ENCODE measurements at regions not wholly inside any gene's neighbourhood (a gene's known extent, or its start where the extent isn't known, plus 50 kb on each side); places are given as distances from the start of the nearest gene placed in this dataset.
A peak's percentile ranks its signal among the peaks of the same experiment; 100 is the strongest.

DNA sequence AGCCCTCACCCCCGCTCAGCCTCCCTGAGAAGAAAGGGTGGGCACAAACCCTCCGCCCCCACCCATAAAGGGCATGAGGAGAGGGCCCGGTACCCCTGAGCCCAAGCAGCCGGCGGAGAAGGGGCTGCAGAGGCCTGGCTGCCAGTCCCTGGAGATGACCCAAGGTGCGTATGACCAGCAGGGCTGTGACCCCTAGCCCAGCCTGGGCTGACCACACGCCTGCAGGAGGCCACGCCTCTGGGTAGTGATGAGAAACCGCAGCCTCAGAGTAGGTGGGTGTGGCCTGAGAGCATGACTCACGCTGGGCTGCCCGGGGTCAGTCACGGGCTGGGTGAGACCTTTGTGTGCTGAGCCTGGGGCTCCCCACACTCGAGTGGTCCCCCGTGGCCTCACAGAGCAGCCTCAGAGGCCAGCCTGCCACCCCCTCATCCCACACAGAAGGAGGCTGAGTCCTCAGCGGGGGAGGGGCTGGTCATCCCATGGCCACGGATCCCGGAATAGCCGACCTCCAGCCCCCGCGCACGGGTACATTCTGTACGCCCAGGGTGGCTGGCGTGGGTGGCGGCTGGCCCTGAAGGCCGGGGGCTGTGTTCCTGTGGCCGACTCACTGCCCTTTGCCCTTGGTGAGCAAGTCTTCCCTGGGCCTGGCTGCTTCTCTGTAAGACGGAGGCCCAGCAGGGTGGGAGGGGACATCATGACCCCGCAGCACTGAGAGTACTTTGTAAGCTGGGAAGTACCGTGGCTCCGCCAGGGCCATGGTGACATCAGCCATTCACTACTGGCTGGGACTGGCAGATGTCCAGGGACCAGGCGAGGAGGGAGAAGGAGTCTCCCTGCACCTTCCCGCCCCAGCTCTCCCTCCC, 110.8 kb upstream of the OTOS start:
- H3K9ac ChIP-seq (ENCODE audit: low read length), result no peak overlapping the region
- no peaks in the 10 kb centered on the region for H3K9me3 ChIP-seq (replicated peaks; ENCODE audit: insufficient read depth, low read length)
- no peak overlapping the region for H3K4me2 ChIP-seq (ENCODE audit: low read depth, low read length)
- no peak overlapping the region for H3K27ac ChIP-seq (ENCODE audit: low read length)
- H3K9me2 ChIP-seq (replicated peaks; ENCODE audit: insufficient read depth, low read length), result no peaks in the 10 kb centered on the region
- TF ChIP-seq EZH2 (optimal IDR thresholded peaks at IDR 0.05; ENCODE audit: low read depth, low read length) (no peak), CTCF (IDR thresholded peaks at IDR 0.05; ENCODE audit: low read length) (no peak), EZH2phosphoT487 (IDR thresholded peaks at IDR 0.05; ENCODE audit: low read length) (no peak)
- no peaks in the 10 kb centered on the region for H3K4me1 ChIP-seq (ENCODE audit: low read length)
- no peaks in the 10 kb centered on the region for H3K36me3 ChIP-seq (replicated peaks; ENCODE audit: insufficient read depth, low read length)
- H3K79me2 ChIP-seq (ENCODE audit: low read length), result no peaks in the 10 kb centered on the region
- peaks cover 76% of the 10 kb centered on the region for H3K27me3 ChIP-seq (replicated peaks; ENCODE audit: insufficient read depth, low read length)
- H3F3A ChIP-seq (ENCODE audit: insufficient read depth, low read length), result no peaks in the 10 kb centered on the region
- H2AFZ ChIP-seq (ENCODE audit: low read length), result no peak overlapping the region
- H4K20me1 ChIP-seq (ENCODE audit: insufficient read depth, low read length), result no peaks in the 10 kb centered on the region
- H3K4me3 ChIP-seq (ENCODE audit: low read length), result no peak overlapping the region
- DNase-seq, result peak; percentile 27

GRCh38 chr2:240251848-240252190, 111.4 kb upstream of the OTOS start:
- no peaks in the 10 kb centered on the region for H4K20me1 ChIP-seq (ENCODE audit: insufficient read depth, low read length)
- TF ChIP-seq EZH2phosphoT487 (IDR thresholded peaks at IDR 0.05; ENCODE audit: low read length) (no peak), CTCF (IDR thresholded peaks at IDR 0.05; ENCODE audit: low read length) (no peak), EZH2 (optimal IDR thresholded peaks at IDR 0.05; ENCODE audit: low read depth, low read length) (no peak)
- no peak overlapping the region for H3K9ac ChIP-seq (ENCODE audit: low read length)
- no peak overlapping the region for H3K27ac ChIP-seq (ENCODE audit: low read length)
- H3K36me3 ChIP-seq (replicated peaks; ENCODE audit: insufficient read depth, low read length), result no peaks in the 10 kb centered on the region
- H3K4me1 ChIP-seq (ENCODE audit: low read length), result no peaks in the 10 kb centered on the region
- H3K4me3 ChIP-seq (ENCODE audit: low read length), result no peak overlapping the region
- no peaks in the 10 kb centered on the region for H3F3A ChIP-seq (ENCODE audit: insufficient read depth, low read length)
- no peaks in the 10 kb centered on the region for H3K79me2 ChIP-seq (ENCODE audit: low read length)
- no peaks in the 10 kb centered on the region for H3K9me2 ChIP-seq (replicated peaks; ENCODE audit: insufficient read depth, low read length)
- no peaks in the 10 kb centered on the region for H3K9me3 ChIP-seq (replicated peaks; ENCODE audit: insufficient read depth, low read length)
- peaks cover 77% of the 10 kb centered on the region for H3K27me3 ChIP-seq (replicated peaks; ENCODE audit: insufficient read depth, low read length)
- H3K4me2 ChIP-seq (ENCODE audit: low read depth, low read length), result no peak overlapping the region
- no peak overlapping the region for H2AFZ ChIP-seq (ENCODE audit: low read length)
- no peak for DNase-seq

DNA sequence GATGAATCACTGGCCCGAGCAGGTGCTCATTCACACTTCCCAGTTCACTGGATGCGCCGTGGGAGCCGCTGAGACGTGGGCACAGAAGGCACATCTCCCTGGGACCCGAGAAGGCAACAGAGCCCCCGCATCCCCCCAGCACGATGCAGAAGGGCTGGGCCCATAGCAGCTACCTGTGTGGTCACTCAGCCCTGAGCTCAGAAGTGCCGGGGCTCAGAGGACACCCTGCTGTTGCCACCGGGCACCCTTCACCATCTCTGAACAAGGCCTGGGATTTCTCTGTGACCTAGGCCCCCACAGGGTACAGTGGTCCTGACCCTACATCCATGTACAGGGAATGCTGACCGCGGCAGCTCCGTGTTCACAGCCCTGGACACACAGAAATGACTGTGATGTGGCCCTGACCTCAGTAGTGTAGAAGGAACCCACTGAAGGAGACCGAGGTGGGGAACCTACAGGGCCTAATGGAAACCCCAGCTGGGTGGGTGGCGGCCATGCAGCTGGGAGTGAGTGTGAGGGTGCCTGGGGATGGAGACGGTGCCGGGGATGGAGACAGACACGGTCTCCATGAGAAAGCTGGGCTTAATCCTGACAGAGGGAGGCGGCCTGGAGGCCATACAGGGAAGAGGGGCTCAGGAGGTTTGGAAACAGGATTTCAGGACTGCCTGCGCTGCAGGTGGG, 111.9 kb upstream of the OTOS start:
- peaks cover 78% of the 10 kb centered on the region for H3K27me3 ChIP-seq (replicated peaks; ENCODE audit: insufficient read depth, low read length)
- no peak overlapping the region for H3K4me3 ChIP-seq (ENCODE audit: low read length)
- H3K9me3 ChIP-seq (replicated peaks; ENCODE audit: insufficient read depth, low read length), result no peaks in the 10 kb centered on the region
- H3K79me2 ChIP-seq (ENCODE audit: low read length), result no peaks in the 10 kb centered on the region
- no peaks in the 10 kb centered on the region for H3K36me3 ChIP-seq (replicated peaks; ENCODE audit: insufficient read depth, low read length)
- H3K9ac ChIP-seq (ENCODE audit: low read length), result no peak overlapping the region
- no peak for DNase-seq
- TF ChIP-seq EZH2phosphoT487 (IDR thresholded peaks at IDR 0.05; ENCODE audit: low read length), result no peak
- no peak for TF ChIP-seq EZH2 (optimal IDR thresholded peaks at IDR 0.05; ENCODE audit: low read depth, low read length)
- TF ChIP-seq CTCF (IDR thresholded peaks at IDR 0.05; ENCODE audit: low read length), result no peak
- no peaks in the 10 kb centered on the region for H3K4me1 ChIP-seq (ENCODE audit: low read length)
- no peak overlapping the region for H2AFZ ChIP-seq (ENCODE audit: low read length)
- H3K4me2 ChIP-seq (ENCODE audit: low read depth, low read length), result no peak overlapping the region
- no peaks in the 10 kb centered on the region for H3F3A ChIP-seq (ENCODE audit: insufficient read depth, low read length)
- no peaks in the 10 kb centered on the region for H4K20me1 ChIP-seq (ENCODE audit: insufficient read depth, low read length)
- no peak overlapping the region for H3K27ac ChIP-seq (ENCODE audit: low read length)
- no peaks in the 10 kb centered on the region for H3K9me2 ChIP-seq (replicated peaks; ENCODE audit: insufficient read depth, low read length)
